ENCODE measurements at regions not wholly inside any gene's neighbourhood (a gene's known extent, or its start where the extent isn't known, plus 50 kb on each side); places are given as distances from the start of the nearest gene placed in this dataset.

- Histone ChIP-seq H3K27me3 (ENCODE audit: insufficient read depth, low read depth, low read length) (peaks cover 25% of the 10 kb centered on the region), H3K79me2 (replicated peaks; ENCODE audit: insufficient read depth, low read length) (no peaks in the 10 kb centered on the region), H3F3A (ENCODE audit: insufficient read depth, low read length, poor library complexity, severe bottlenecking) (no peaks in the 10 kb centered on the region), H3K36me3 (ENCODE audit: insufficient read depth, low read length) (no peaks in the 10 kb centered on the region), H3K9me2 (ENCODE audit: insufficient read depth, low read length) (no peaks in the 10 kb centered on the region), H3K9me3 (ENCODE audit: low read length) (peaks cover 3% of the 10 kb centered on the region), H4K20me1 (ENCODE audit: insufficient read depth) (no peaks in the 10 kb centered on the region), H3K4me2 (ENCODE audit: low read length) (no peak overlapping the region), H3K4me3 (ENCODE audit: low read length) (no peak overlapping the region), H3K27ac (ENCODE audit: low read length) (no peak overlapping the region), H2AFZ (ENCODE audit: low read depth, low read length) (no peak overlapping the region), H3K9ac (ENCODE audit: low read length) (no peak overlapping the region)
- no peak for TF ChIP-seq SMC3 (conservative IDR thresholded peaks at IDR 0.05; ENCODE audit: poor library complexity)
- TF ChIP-seq REST (IDR thresholded peaks at IDR 0.05; ENCODE audit: borderline replicate concordance): no peak
- no peak for TF ChIP-seq MXI1 (conservative IDR thresholded peaks at IDR 0.05; ENCODE audit: poor library complexity, severe bottlenecking)
- no peak for TF ChIP-seq EZH2 (IDR thresholded peaks at IDR 0.05; ENCODE audit: borderline replicate concordance, insufficient read depth, low read length, poor library complexity, severe bottlenecking)
- TF ChIP-seq CTCF (IDR thresholded peaks at IDR 0.05; ENCODE audit: poor library complexity, severe bottlenecking): no peak
- TF ChIP-seq POLR2AphosphoS5 (IDR thresholded peaks at IDR 0.05): no peak
- no peak for TF ChIP-seq RAD21 (conservative IDR thresholded peaks at IDR 0.05)
- TF ChIP-seq TAF1 (IDR thresholded peaks at IDR 0.05; ENCODE audit: low read depth): no peak
- no peak for TF ChIP-seq EP300 (conservative IDR thresholded peaks at IDR 0.05; ENCODE audit: poor library complexity, severe bottlenecking)
These were observed 337.9 kb downstream of the CD83 start for GRCh38 chr6:14455427-14455826.

GRCh38 chr6:14455876-14456648 lies 338.5 kb downstream of the CD83 start:
- H3K36me3 ChIP-seq (ENCODE audit: insufficient read depth, low read length): no peaks in the 10 kb centered on the region
- no peaks in the 10 kb centered on the region for H3K79me2 ChIP-seq (replicated peaks; ENCODE audit: insufficient read depth, low read length)
- no peak overlapping the region for H3K4me2 ChIP-seq (ENCODE audit: low read length)
- no peaks in the 10 kb centered on the region for H3K9me2 ChIP-seq (ENCODE audit: insufficient read depth, low read length)
- H2AFZ ChIP-seq (ENCODE audit: low read depth, low read length): no peak overlapping the region
- H4K20me1 ChIP-seq (ENCODE audit: insufficient read depth): no peaks in the 10 kb centered on the region
- TF ChIP-seq REST (IDR thresholded peaks at IDR 0.05; ENCODE audit: borderline replicate concordance): no peak
- TF ChIP-seq CTCF (IDR thresholded peaks at IDR 0.05; ENCODE audit: poor library complexity, severe bottlenecking): no peak
- no peak for TF ChIP-seq RAD21 (conservative IDR thresholded peaks at IDR 0.05)
- TF ChIP-seq EP300 (conservative IDR thresholded peaks at IDR 0.05; ENCODE audit: poor library complexity, severe bottlenecking): no peak
- TF ChIP-seq SMC3 (conservative IDR thresholded peaks at IDR 0.05; ENCODE audit: poor library complexity): no peak
- no peak for TF ChIP-seq POLR2AphosphoS5 (IDR thresholded peaks at IDR 0.05)
- no peak for TF ChIP-seq TAF1 (IDR thresholded peaks at IDR 0.05; ENCODE audit: low read depth)
- TF ChIP-seq EZH2 (IDR thresholded peaks at IDR 0.05; ENCODE audit: borderline replicate concordance, insufficient read depth, low read length, poor library complexity, severe bottlenecking): no peak
- TF ChIP-seq MXI1 (conservative IDR thresholded peaks at IDR 0.05; ENCODE audit: poor library complexity, severe bottlenecking): no peak
- H3F3A ChIP-seq (ENCODE audit: insufficient read depth, low read length, poor library complexity, severe bottlenecking): no peaks in the 10 kb centered on the region
- H3K9me3 ChIP-seq (ENCODE audit: low read length): peaks cover 3% of the 10 kb centered on the region
- no peak overlapping the region for H3K27ac ChIP-seq (ENCODE audit: low read length)
- H3K9ac ChIP-seq (ENCODE audit: low read length): no peak overlapping the region
- peaks cover 20% of the 10 kb centered on the region for H3K27me3 ChIP-seq (ENCODE audit: insufficient read depth, low read depth, low read length)
- H3K4me3 ChIP-seq (ENCODE audit: low read length): no peak overlapping the region
